ENCODE measurements at regions not wholly inside any gene's neighbourhood (a gene's known extent, or its start where the extent isn't known, plus 50 kb on each side); places are given as distances from the start of the nearest gene placed in this dataset.

DNA sequence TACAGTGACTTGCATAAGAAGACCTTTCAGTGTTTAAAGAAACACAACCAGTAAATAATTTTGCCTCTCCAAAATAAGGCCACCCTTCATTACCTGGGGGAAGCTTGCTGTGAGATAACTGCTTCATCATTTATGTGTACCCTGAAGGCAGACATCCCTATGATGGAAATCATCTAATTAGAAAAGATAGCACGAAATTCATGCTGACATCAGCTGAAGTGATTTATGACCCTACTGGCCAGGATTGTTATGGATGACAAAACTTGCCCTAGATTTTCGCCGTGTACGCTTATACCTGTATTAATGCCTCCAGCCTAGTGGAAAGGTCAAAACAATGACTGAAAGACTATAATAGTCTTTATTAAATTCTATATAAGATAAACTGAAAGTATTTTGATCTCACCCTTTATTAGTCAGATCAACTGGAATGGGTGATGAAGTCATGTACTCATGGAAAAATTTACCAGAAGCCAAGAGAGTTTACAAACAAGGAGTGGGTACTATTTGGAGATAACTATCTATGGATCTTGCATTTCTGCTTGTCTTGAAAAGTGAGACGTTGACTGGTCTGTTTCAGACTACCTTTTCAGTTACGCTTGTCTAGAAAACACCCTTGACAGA is 114.2 kb downstream of the PPP1R3A start:
- ATAC-seq (ENCODE audit: insufficient read depth, low FRiP score), result no peak
- TF ChIP-seq, protein P1, sequence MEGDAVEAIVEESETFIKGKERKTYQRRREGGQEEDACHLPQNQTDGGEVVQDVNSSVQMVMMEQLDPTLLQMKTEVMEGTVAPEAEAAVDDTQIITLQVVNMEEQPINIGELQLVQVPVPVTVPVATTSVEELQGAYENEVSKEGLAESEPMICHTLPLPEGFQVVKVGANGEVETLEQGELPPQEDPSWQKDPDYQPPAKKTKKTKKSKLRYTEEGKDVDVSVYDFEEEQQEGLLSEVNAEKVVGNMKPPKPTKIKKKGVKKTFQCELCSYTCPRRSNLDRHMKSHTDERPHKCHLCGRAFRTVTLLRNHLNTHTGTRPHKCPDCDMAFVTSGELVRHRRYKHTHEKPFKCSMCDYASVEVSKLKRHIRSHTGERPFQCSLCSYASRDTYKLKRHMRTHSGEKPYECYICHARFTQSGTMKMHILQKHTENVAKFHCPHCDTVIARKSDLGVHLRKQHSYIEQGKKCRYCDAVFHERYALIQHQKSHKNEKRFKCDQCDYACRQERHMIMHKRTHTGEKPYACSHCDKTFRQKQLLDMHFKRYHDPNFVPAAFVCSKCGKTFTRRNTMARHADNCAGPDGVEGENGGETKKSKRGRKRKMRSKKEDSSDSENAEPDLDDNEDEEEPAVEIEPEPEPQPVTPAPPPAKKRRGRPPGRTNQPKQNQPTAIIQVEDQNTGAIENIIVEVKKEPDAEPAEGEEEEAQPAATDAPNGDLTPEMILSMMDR (IDR thresholded peaks at IDR 0.05; ENCODE audit: control extremely low read depth, extremely low read depth), result no peak
- no peaks in the 10 kb centered on the region for H3K27me3 ChIP-seq (ENCODE audit: control insufficient read depth in 3 of 3, insufficient read depth in 3 of 3, low read length in 2 of 3)
- no peaks in the 10 kb centered on the region for H3K36me3 ChIP-seq (ENCODE audit: control insufficient read depth in 4 of 4, insufficient read depth in 4 of 4, low read length in 4 of 4)
- H3K9me3 ChIP-seq (ENCODE audit: control insufficient read depth in 4 of 4, insufficient read depth in 3 of 4, low read length in 3 of 4), result no peaks in the 10 kb centered on the region
- H3K4me3 ChIP-seq, result no peak overlapping the region
- WGBS, 2 donors, result 89% methylated on average over 6 of the region's 6 CpGs
- DNase-seq, result no peak
- H3K27ac ChIP-seq (ENCODE audit: low read depth in 1 of 2, low read length in 1 of 2), result no peak overlapping the region
- no peak overlapping the region for H3K9ac ChIP-seq (ENCODE audit: insufficient read depth in 1 of 2, low read length in 2 of 2)
- H3K4me1 ChIP-seq (ENCODE audit: control insufficient read depth in 5 of 5, insufficient read depth in 5 of 5, low read length in 5 of 5), result peaks cover 0 to 27% (median 10%) of the 10 kb centered on the region in 5 donors

DNA sequence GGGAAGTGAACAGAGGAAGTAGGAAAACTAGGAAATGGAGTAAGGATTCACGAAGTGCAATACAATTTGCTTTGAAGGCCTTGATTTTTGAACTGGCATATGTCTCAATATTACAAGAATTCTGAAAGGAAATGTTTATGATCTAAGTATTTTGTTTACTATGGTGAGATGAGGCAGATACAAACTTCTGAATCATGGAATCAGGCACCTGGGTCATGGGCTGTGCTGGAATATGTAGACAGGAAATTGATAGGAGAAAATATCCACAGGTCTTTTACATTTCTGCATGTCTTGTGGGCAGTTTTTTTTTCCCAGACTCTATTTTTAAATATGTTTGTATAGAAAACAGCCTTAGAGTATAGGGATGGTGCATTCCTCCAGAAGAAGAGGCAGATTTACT is 117.1 kb downstream of the PPP1R3A start:
- TF ChIP-seq, protein P1 (IDR thresholded peaks at IDR 0.05; ENCODE audit: control extremely low read depth, extremely low read depth), result no peak
- H3K4me3 ChIP-seq, result no peak overlapping the region
- H3K4me1 ChIP-seq (ENCODE audit: control insufficient read depth in 5 of 5, insufficient read depth in 5 of 5, low read length in 5 of 5), result peaks cover 0 to 16% (median 2%) of the 10 kb centered on the region in 5 donors
- H3K27ac ChIP-seq (ENCODE audit: low read depth in 1 of 2, low read length in 1 of 2), result no peak overlapping the region
- H3K9me3 ChIP-seq (ENCODE audit: control insufficient read depth in 4 of 4, insufficient read depth in 3 of 4, low read length in 3 of 4), result no peaks in the 10 kb centered on the region
- 41 to 62% methylated on average over 1 of the region's 1 CpG for WGBS, 2 donors
- DNase-seq, result no peak
- no peaks in the 10 kb centered on the region for H3K27me3 ChIP-seq (ENCODE audit: control insufficient read depth in 3 of 3, insufficient read depth in 3 of 3, low read length in 2 of 3)
- H3K36me3 ChIP-seq (ENCODE audit: control insufficient read depth in 4 of 4, insufficient read depth in 4 of 4, low read length in 4 of 4), result no peaks in the 10 kb centered on the region
- no peak for ATAC-seq (ENCODE audit: insufficient read depth, low FRiP score)
- no peak overlapping the region for H3K9ac ChIP-seq (ENCODE audit: insufficient read depth in 1 of 2, low read length in 2 of 2)

DNA sequence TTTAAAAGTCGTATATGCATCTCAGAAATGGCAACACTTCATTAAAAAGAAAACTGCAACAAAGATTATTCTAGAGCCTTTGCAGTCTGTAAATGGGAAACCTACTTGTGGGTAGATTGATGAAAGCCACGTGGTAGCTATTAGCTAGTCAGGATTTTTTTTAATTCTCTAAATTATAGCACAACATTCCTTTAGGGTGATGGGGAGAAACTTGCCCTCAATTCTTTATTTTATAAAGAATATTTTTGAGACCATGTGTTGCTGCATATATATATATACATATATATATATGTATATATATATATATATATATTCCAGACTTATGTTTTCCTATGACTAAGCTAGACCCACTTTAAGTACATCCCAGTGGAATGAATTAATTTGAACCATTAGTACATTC is 118.0 kb downstream of the PPP1R3A start:
- TF ChIP-seq, protein P1 (IDR thresholded peaks at IDR 0.05; ENCODE audit: control extremely low read depth, extremely low read depth), result no peak
- no peak overlapping the region for H3K27ac ChIP-seq (ENCODE audit: low read depth in 1 of 2, low read length in 1 of 2)
- no peaks in the 10 kb centered on the region for H3K36me3 ChIP-seq (ENCODE audit: control insufficient read depth in 4 of 4, insufficient read depth in 4 of 4, low read length in 4 of 4)
- 67 to 74% methylated on average over 2 of the region's 2 CpGs for WGBS, 2 donors
- ATAC-seq (ENCODE audit: insufficient read depth, low FRiP score), result no peak
- H3K27me3 ChIP-seq (ENCODE audit: control insufficient read depth in 3 of 3, insufficient read depth in 3 of 3, low read length in 2 of 3), result no peaks in the 10 kb centered on the region
- peaks cover 0 to 12% (median 2%) of the 10 kb centered on the region in 5 donors for H3K4me1 ChIP-seq (ENCODE audit: control insufficient read depth in 5 of 5, insufficient read depth in 5 of 5, low read length in 5 of 5)
- no peak for DNase-seq
- H3K9me3 ChIP-seq (ENCODE audit: control insufficient read depth in 4 of 4, insufficient read depth in 3 of 4, low read length in 3 of 4), result no peaks in the 10 kb centered on the region
- H3K9ac ChIP-seq (ENCODE audit: insufficient read depth in 1 of 2, low read length in 2 of 2), result no peak overlapping the region
- no peak overlapping the region for H3K4me3 ChIP-seq

DNA sequence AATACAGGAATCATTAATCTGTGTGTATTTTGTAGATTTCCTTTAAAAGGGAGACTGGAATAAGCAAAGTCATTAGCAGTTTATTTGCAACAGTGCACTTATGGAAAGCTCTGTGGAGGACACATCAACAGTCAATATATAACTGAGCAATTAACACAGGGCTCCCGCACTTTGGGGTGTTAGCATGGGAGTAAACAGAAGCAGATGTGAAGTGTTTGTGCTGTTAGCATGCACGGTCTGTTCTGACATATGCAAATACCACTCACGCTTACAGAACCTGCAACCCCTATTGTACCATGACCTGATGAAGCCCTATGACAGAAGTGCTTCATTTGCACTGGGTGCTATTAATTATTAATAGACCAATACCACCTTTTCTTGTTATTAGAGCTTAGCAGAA is 118.9 kb downstream of the PPP1R3A start:
- TF ChIP-seq, protein P1 (IDR thresholded peaks at IDR 0.05; ENCODE audit: control extremely low read depth, extremely low read depth), result no peak
- H3K27me3 ChIP-seq (ENCODE audit: control insufficient read depth in 3 of 3, insufficient read depth in 3 of 3, low read length in 2 of 3), result no peaks in the 10 kb centered on the region
- no peak overlapping the region for H3K27ac ChIP-seq (ENCODE audit: low read depth in 1 of 2, low read length in 1 of 2)
- DNase-seq (no peak), ATAC-seq (ENCODE audit: insufficient read depth, low FRiP score) (no peak)
- no peak overlapping the region for H3K4me3 ChIP-seq
- H3K9me3 ChIP-seq (ENCODE audit: control insufficient read depth in 4 of 4, insufficient read depth in 3 of 4, low read length in 3 of 4), result no peaks in the 10 kb centered on the region
- H3K4me1 ChIP-seq (ENCODE audit: control insufficient read depth in 5 of 5, insufficient read depth in 5 of 5, low read length in 5 of 5), result peaks cover 0 to 12% (median 2%) of the 10 kb centered on the region in 5 donors
- no peaks in the 10 kb centered on the region for H3K36me3 ChIP-seq (ENCODE audit: control insufficient read depth in 4 of 4, insufficient read depth in 4 of 4, low read length in 4 of 4)
- WGBS, 2 donors, result 74 to 76% methylated on average over 3 of the region's 3 CpGs
- no peak overlapping the region for H3K9ac ChIP-seq (ENCODE audit: insufficient read depth in 1 of 2, low read length in 2 of 2)
